AG04449 (cell line): ENCODE measurements at regions not wholly inside any gene's neighbourhood (a gene's known extent, or its start where the extent isn't known, plus 50 kb on each side); places are given as distances from the start of the nearest gene placed in this dataset.
"Not testable (repeated sequence)": the region's sequence is repeated elsewhere in the genome, so short reads cannot be mapped to it uniquely, and the experiment has no call there.

Experiments used
- CTCF ChIA-PET: fragments of 350-600 bp; formaldehyde crosslinking; extraction: SDS; loops from one replicate; lab custom pipeline; 2021; ENCODE audit warnings: antibody characterized with exemption; lab: Yijun Ruan, JAX
- POLR2A ChIA-PET: fragments of 400-600, 350-600 bp; formaldehyde crosslinking; extraction: SDS; loops from one replicate; lab custom pipeline; 2020; ENCODE audit warnings: antibody characterized with exemption, inconsistent platforms; lab: Yijun Ruan, JAX
- DNase-seq: peaks from one replicate; pipeline ENCODE4 v3.0.0-alpha.2; 2010; ENCODE audit warnings: low read depth, low spot score
- H3K4me3 ChIP-seq: 2 replicates; pipeline ENCODE4 v1.5.1; 2011; ENCODE audit warnings: low read depth, mild to moderate bottlenecking, control low read depth, low read length
- CTCF ChIP-seq: IDR thresholded peaks from one replicate; pipeline ENCODE4 v1.5.1; 2011; ENCODE audit warnings: mild to moderate bottlenecking, moderate library complexity, low read length, control low read depth, inconsistent platforms; ENCODE audit not compliant: insufficient read depth; ENCODE audit errors: missing control alignments

GRCh38 chr18:73531601-73532000 lies 616.0 kb downstream of the FBXO15 start:
- POLR2A ChIA-PET, result no interaction called here
- DNase-seq, result no peak
- no peak overlapping the region for H3K4me3 ChIP-seq
- CTCF ChIA-PET, result no interaction called here
- TF ChIP-seq CTCF, result no peak

DNA sequence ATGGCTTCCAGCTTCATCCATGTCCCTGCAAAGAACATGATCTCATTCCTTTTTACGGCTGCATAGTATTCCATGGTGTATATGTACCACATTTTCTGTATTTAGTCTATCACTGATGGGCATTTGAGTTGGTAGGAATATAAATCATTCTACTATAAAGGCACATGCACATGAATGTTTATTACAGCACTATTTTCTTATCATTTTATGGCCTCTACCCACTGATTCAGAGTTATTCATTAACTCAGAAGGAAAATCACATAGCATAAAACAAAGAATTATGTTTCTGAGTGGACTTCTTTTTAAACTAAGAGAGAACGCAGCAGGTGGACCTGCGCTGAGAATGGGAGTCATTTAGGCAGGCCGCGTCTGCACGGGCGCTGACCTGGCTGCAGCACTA lies 619.6 kb downstream of the FBXO15 start:
- POLR2A ChIA-PET, result no interaction called here
- H3K4me3 ChIP-seq, result no peak overlapping the region
- CTCF ChIA-PET, result no interaction called here
- no peak for DNase-seq
- TF ChIP-seq CTCF, result no peak

DNA sequence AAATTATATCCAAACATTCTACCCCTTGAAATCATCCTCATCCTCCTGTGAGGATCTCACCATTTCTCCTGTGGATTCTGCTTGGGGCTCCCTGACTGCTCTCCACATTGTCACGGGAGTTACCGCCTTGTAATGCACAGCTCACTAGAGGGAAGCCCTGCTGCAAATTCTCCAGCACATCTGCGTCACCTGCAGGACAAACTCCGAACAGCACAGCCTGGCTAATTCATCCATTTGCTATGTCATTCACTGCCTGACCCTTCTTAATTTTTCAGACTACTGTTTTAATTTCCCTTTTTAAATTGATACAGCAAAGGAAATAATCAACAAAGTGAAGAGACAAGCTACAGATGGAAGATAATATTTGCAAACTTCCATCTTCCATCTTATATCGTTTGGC lies 627.4 kb downstream of the FBXO15 start:
- DNase-seq, result no peak
- ChIA-PET POLR2A (no interaction called here), CTCF (interaction anchor here (1.4 kb wide), 2 partner anchors 8 to 328 kb away, joined by 3 to 4 read pairs; no protein-coding TSS in a partner anchor)
- no peak overlapping the region for H3K4me3 ChIP-seq
- peak; percentile 14 for TF ChIP-seq CTCF

DNA sequence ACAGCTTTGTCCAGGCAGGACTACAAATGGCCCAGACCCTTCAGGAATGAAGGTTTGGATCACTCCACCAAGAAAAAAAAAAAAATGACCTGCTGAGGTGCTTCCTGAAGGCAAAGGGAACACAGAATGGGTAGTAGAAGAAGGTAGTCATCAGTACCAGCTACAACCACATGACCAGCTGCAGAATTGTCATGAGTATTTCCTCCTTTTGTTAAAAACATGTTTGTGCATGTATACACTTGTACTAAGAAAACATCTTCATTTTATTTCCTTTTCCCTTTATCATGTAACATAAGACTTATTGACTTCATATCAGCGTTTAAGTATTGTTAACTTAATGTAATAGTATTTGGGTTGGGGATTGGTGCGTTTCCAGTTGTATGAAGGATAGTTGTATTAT lies 631.6 kb downstream of the FBXO15 start:
- DNase-seq, POLR2A ChIA-PET, CTCF ChIA-PET, H3K4me3 ChIP-seq: not testable (repeated sequence)

- DNase-seq, result no peak
- POLR2A ChIA-PET, result no interaction called here
- CTCF ChIA-PET, result no interaction called here
Observed at GRCh38 chr18:73514449-73514848, 633.2 kb downstream of the FBXO15 start.

GRCh38 chr18:73511771-73512503 lies 635.7 kb downstream of the FBXO15 start:
- H3K4me3 ChIP-seq, result no peak overlapping the region
- POLR2A ChIA-PET, result no interaction called here
- DNase-seq, result no peak

More at GRCh38 chr18:73514449-73514848, 633.2 kb downstream of the FBXO15 start:
- no peak overlapping the region for H3K4me3 ChIP-seq
- no peak for TF ChIP-seq CTCF

More at GRCh38 chr18:73511771-73512503, 635.7 kb downstream of the FBXO15 start:
- TF ChIP-seq CTCF, result no peak
- CTCF ChIA-PET, result interaction anchor here (0.7 kb wide), 1 partner anchor 9 kb away, joined by 4 read pairs; no protein-coding TSS in a partner anchor
